Esophagus mucosa (tissue), 1 donor: ENCODE measurements at regions not wholly inside any gene's neighbourhood (a gene's known extent, or its start where the extent isn't known, plus 50 kb on each side); places are given as distances from the start of the nearest gene placed in this dataset.

Experiments
- ATAC-seq: fragments of 200-7000 bp; cut with Tn5 transposase; one replicate; pipeline ENCODE4 v1.9.1; 2020
- donor health status: DM: yes; HTN: yes; CAD: no.

GRCh38 chr4:124386648-124387047 lies 325.9 kb downstream of the ANKRD50 start:
- no peak for ATAC-seq

DNA sequence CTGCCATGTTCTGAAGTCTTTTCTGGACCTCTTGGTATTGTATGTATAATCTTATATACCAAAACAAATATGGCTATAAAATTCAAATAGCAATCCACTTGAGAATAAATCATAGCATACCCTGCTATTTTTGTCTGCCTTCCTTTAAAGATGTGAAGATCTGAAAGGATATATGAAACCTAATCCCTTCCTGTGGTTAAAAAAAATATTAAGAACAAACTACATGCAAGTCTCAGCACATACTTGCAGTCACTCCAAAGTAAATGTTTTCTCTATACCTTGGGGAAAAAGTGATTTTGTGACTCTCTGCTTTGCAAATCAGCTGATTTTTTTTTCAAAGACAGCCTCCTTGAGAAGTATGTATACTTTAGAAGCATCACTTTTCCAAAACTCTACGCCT lies 322.9 kb downstream of the ANKRD50 start:
- no peak for ATAC-seq

DNA sequence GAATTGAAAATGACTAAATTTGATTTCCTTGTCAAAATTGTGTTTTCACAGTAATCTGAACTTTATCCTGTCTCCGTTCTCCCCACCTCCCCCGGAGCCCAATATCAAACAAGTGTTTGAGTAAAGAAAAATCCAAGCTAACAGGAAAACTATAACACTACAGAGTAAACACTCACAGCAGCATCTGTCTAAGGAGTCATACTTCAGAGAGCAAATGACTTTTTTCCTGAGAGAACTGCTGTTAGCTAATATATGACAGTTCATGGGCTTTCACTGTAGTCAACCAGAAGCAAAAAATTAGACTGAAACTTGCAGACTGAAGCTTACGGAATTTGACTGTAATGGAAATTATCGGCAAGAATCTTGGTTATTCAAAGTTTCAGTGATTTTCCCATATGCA lies 321.7 kb downstream of the ANKRD50 start:
- ATAC-seq, result no peak

DNA sequence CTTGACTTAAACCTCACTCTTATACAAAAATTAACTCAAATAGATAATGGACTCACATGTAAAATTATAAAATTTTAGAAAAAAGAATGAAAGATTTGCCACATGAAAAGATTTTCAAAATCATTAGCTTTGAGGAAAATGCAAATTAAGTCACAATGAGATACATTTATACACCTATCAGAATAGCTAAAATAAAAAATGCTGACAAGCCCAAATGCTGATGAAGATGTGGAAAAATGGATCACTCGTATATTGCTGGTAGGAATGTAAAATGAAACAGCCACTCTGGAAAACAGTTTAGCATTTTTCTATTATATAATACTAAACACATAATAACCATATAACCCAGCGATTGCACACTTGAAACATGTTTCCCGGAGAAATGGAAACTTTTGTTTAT lies 316.2 kb downstream of the ANKRD50 start:
- no peak for ATAC-seq

GRCh38 chr4:124401606-124402005 lies 310.9 kb downstream of the ANKRD50 start:
- ATAC-seq, result no peak

DNA sequence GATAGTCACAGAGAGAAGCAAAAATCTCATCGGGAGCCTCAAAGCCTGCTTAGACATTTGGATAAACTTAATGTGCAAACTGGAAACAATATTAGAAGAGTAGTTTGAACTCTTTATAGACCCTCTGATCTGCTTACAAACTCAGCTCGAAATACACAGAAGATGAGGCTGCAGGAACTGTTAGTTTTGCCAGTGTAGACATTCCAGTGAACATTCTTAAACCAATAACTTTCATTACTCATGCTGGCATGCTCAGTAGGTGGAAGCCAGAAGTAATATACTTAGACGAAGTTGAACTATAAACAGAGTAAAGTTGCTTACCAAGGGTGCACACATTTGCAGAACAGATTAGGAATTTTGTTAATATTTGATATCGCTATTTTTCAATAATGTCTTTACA lies 303.5 kb downstream of the ANKRD50 start:
- no peak for ATAC-seq

- no peak for ATAC-seq
These were observed 298.1 kb downstream of the ANKRD50 start for GRCh38 chr4:124414276-124415040.

DNA sequence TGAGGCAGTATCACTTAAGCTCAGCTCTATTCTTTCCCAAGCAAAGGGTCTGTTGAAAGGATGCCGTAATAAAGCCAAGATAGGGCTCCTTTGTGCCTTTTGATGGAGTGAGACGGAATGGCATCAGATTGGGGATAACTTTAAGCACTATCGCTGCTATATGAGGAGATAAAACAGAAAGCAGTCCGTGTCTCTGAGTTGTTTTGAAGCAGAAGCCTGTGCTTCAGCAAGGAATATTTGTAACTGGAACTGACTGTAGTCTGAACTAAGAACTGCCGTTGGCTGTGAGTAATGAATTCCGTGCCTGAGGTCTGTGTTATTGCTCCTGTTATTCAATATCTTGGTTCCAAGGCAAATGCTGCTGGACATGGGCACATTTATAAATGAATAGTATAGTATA lies 297.4 kb downstream of the ANKRD50 start:
- no peak for ATAC-seq

DNA sequence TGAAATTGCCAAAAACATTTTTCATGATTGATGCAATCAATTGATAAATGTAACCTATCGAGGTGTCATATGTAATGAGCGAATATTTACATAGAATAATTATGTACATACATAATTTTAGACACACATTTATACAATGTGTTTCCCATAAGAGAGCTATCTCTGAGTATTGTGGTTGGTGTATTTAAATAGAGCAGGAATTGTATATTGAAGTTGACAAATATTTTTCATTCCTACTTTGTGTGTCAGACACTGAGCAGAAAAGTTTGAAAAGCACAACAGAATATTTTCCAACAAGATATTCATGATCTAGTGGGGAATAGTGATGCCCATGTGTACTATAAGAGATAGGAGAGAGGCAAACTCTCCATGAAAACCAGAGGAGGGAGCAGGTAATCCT lies 295.2 kb downstream of the ANKRD50 start:
- ATAC-seq, result no peak

GRCh38 chr4:124420166-124420695 lies 292.3 kb downstream of the ANKRD50 start:
- ATAC-seq, result no peak

DNA sequence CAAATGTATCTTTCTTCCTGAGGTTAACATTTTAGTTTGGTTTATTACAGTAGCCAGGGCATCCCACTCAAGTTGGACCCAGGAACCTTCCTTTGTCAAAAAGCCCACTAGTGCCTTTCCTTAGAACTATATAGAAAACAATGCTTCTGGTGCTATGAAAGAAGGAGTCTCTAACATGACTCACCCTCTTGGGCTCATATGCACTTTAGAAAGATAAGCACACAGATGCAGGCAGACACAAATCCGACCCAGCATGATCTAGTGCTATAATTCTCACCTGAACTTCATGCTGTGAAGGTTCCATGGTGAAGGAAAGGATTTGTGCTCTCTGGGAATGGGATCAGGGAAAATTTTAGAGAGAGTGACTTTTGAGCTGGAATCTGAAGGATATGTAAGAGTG lies 289.4 kb downstream of the ANKRD50 start:
- ATAC-seq, result no peak

DNA sequence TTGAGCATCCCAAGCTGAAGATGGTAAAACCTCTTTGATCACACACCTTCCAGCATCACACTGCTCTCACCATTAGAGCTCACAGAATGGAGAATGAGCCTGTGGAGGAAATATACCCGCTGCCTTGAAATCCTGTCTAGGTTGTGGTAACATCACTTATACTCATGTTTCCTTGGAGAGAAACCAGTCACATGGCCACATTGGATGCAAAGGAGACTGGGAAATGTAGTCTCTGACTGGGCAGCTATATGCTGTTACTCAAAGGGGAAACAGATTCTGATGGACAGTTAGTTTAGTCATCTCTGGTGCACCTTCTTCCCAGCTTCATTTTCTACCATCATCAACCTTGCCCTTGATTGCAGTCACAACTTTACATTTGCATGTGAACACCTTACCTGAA lies 286.3 kb downstream of the ANKRD50 start:
- ATAC-seq, result no peak

GRCh38 chr4:124427095-124427767 lies 285.3 kb downstream of the ANKRD50 start:
- peak; percentile 90 for ATAC-seq

DNA sequence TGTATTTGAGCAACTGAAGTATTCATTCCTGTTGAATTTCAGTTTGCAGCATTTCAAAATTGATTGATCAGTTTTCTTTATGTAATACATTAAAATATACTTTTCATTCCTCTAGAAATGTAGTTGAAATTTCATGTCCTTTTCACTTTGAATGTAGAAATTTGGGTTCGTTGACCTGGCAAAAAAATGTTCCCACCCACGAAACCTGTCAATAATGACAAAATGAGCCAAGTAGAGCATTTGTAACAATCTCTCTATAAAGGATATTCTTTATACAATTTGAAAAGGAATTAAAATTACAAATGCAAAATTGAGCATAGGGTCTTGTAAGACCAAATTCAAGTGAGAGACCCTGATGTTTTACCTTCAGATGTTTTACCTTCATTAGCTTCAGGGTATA lies 283.9 kb downstream of the ANKRD50 start:
- no peak for ATAC-seq

DNA sequence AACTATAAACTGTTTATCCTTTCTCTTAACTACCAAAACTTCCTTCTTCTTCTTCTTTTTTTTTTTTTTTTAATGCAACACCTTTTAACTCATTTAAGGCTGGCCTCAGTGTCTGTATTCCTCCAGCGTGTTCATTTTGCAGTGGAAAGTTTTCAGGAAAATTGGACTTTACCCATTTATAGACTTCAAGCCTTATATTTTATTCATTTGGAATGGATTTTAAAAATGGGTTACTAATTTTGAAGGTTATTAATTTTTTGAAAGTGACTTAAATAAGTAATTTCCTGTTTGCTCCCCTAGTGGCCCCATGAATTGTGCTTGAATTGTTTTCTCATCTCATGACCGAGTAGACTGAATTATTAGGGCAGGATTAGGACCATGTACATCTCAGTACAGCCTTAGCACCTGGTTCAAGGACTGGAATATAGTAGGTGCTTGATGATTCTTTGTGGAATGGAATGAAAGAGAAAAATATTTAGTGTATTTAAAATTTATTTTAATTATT lies 282.7 kb downstream of the ANKRD50 start:
- no peak for ATAC-seq

- no peak for ATAC-seq
These were observed 280.8 kb downstream of the ANKRD50 start for GRCh38 chr4:124431653-124432192.

DNA sequence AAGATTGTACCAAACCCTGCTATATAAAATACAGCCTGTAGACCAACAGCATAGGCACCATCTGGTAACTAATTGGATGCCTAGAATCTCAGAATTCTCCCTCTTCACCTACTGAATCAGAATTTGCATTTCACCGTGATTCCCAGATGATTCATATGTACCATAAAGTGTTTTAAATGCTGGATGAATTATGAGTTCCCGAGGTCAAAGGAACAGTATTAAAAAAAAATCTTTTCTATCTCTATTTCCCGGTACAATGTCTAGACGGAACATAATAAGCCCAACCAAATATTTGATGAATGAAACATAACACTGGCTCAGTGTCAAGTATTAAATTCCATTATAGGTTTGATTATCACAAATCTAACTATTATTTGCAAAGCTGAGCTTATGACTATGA lies 280.0 kb downstream of the ANKRD50 start:
- ATAC-seq, result peak; percentile 80

DNA sequence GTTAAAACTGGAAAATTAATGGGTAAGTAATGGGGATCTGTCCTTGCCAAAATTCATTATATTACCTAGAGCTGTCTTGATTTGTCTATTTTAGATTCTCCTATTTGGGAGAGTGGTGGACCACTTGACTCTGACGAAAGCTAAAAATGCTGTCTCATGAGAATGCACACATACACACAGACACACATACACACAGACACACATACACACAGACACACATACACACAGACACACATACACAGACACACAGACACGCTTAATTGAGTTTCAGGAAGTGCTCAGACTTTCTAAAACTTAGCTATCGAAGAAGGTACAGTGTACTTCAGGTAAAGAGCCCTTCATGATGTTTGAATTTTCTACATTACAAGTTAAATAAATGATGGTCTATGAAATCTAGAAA lies 279.5 kb downstream of the ANKRD50 start:
- ATAC-seq, result no peak

DNA sequence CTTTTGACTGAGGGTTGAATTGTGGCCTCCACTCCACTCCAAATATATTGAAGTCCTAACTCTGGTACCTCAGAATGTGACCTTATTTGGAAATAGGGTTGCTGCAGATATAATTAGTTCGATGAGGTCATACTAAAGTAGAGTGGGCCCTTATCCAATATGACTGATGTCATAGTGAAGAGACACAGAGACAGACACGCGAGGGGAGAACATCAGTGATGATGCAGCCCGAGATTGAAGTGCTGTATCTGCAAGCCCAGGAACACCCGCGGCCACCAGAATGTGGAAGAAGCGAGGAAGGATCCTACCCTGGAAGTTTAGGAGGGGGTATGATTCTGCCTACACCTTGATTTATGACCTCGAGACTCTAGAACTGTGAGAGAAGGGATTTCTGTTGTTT lies 279.0 kb downstream of the ANKRD50 start:
- ATAC-seq, result no peak

DNA sequence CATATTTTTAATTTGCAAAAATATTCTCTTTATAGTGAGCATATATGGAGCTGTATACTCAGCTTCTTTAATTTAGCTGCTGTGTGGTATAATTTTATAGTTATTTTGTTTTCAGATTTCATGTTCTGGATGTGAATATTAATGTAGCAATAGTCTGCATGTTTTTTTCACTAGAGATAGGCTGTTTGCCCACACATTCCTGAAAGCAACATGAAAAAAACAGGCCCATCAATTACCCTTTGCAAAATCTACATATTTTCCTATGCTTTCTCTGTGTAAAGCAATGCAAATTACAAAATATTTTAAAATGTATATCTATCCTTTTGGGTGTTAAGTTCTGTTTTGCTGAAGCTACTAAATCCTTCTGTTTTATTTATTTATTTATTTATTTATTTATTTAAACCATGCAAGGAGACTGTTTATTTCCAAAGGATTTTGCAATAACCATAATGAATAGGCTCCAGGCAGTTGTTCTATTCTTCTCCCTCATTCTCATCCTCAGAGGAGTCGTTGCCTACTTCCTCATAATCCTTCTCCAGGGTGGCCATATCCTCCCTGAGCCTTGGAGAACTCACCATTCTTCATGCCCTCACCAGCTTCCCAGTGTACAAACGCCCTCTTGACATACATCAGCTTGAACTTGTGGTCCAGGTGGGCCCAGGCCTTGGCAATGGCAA lies 277.1 kb downstream of the ANKRD50 start:
- no peak for ATAC-seq

GRCh38 chr4:124437853-124438495 lies 274.6 kb downstream of the ANKRD50 start:
- ATAC-seq, result no peak

DNA sequence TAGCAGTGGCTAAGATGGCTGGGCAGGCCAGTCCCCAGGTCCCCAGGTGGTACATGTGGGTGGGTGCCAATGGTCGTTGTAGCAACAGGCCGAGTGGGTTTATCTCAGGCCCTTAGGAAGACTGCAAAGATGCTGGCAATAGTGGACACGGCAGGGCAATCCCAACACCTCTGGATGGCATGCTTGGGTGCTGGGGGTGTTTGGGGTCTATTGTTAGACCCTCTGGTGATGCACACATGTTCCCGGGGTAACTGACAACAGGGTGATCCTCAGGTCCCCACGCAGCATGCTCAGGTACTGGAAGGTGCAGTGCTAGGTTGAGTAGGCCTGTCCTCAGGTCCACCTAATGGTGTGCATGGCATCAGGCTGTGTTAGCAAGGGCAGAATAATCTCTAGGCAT lies 267.5 kb downstream of the ANKRD50 start:
- ATAC-seq, result no peak

GRCh38 chr4:124449881-124450280 lies 262.7 kb downstream of the ANKRD50 start:
- no peak for ATAC-seq
